NCI-H82 treated with DMSO at 0.1 percent for 48 hours (cell line): ENCODE measurements at regions not wholly inside any gene's neighbourhood (a gene's known extent, or its start where the extent isn't known, plus 50 kb on each side); places are given as distances from the start of the nearest gene placed in this dataset.
A peak's percentile ranks its signal among the peaks of the same experiment; 100 is the strongest.

ENCODE experiments used
- DNase-seq: peaks from one replicate; lab custom pipeline; 2025; ENCODE audit not compliant: unreplicated experiment; lab: John Stamatoyannopoulos, UW

GRCh38 chr3:118544458-118544857, 490.2 kb downstream of the IGSF11 start:
- DNase-seq = no peak

GRCh38 chr3:118548434-118548833, 486.2 kb downstream of the IGSF11 start:
- no peak for DNase-seq

- no peak for DNase-seq
These were observed 484.5 kb downstream of the IGSF11 start for GRCh38 chr3:118550122-118550521.

GRCh38 chr3:118550556-118550955, 484.1 kb downstream of the IGSF11 start:
- DNase-seq = no peak

- DNase-seq = no peak
These were observed 480.4 kb downstream of the IGSF11 start for GRCh38 chr3:118554148-118554838.

GRCh38 chr3:118556983-118557382, 477.7 kb downstream of the IGSF11 start:
- no peak for DNase-seq

- no peak for DNase-seq
These were observed 477.1 kb downstream of the IGSF11 start for GRCh38 chr3:118557513-118557912.

- DNase-seq = no peak
These were observed 475.4 kb downstream of the IGSF11 start for GRCh38 chr3:118559286-118559685.

GRCh38 chr3:118564800-118565199, 469.8 kb downstream of the IGSF11 start:
- no peak for DNase-seq

GRCh38 chr3:118573912-118574311, 460.7 kb downstream of the IGSF11 start:
- DNase-seq = no peak

- no peak for DNase-seq
These were observed 457.4 kb downstream of the IGSF11 start for GRCh38 chr3:118577055-118577777.

GRCh38 chr3:118578559-118578958, 456.1 kb downstream of the IGSF11 start:
- no peak for DNase-seq

GRCh38 chr3:118587037-118587741, 447.5 kb downstream of the IGSF11 start:
- no peak for DNase-seq

GRCh38 chr3:118587847-118588246, 446.8 kb downstream of the IGSF11 start:
- no peak for DNase-seq

GRCh38 chr3:118593277-118593670, 441.4 kb downstream of the IGSF11 start:
- no peak for DNase-seq

GRCh38 chr3:118597184-118597583, 437.5 kb downstream of the IGSF11 start:
- no peak for DNase-seq

GRCh38 chr3:118607915-118608820, 426.5 kb downstream of the IGSF11 start:
- DNase-seq = no peak

GRCh38 chr3:118618247-118619040, 416.2 kb downstream of the IGSF11 start:
- no peak for DNase-seq

- DNase-seq = no peak
These were observed 408.2 kb downstream of the IGSF11 start for GRCh38 chr3:118626453-118626852.

GRCh38 chr3:118628704-118629341, 405.8 kb downstream of the IGSF11 start:
- DNase-seq = peak; percentile 67
